Glutamatergic neuron (in vitro differentiated cells): ENCODE measurements at regions not wholly inside any gene's neighbourhood (a gene's known extent, or its start where the extent isn't known, plus 50 kb on each side); places are given as distances from the start of the nearest gene placed in this dataset.

ENCODE experiments used
- DNase-seq: peaks from one replicate; pipeline ENCODE4 v3.0.0; 2022
- H3K27ac Mint-ChIP-seq: one replicate; pipeline ENCODE4 v1.8.0; 2020; ENCODE audit warnings: mild to moderate bottlenecking, mixed read lengths, inconsistent platforms; ENCODE audit not compliant: unreplicated experiment
- H3K27me3 Mint-ChIP-seq: one replicate; pipeline ENCODE4 v1.8.0; 2020; ENCODE audit warnings: mild to moderate bottlenecking, moderate library complexity, mixed read lengths, inconsistent platforms; ENCODE audit not compliant: unreplicated experiment
- H3K36me3 Mint-ChIP-seq: one replicate; pipeline ENCODE4 v1.8.0; 2020; ENCODE audit warnings: mild to moderate bottlenecking, mixed read lengths, inconsistent platforms; ENCODE audit not compliant: unreplicated experiment
- H3K4me1 Mint-ChIP-seq: one replicate; pipeline ENCODE4 v1.8.0; 2020; ENCODE audit warnings: mild to moderate bottlenecking, low read depth, mixed read lengths, inconsistent platforms; ENCODE audit not compliant: unreplicated experiment
- H3K4me3 Mint-ChIP-seq: one replicate; pipeline ENCODE4 v1.8.0; 2020; ENCODE audit warnings: mild to moderate bottlenecking, mixed read lengths, inconsistent platforms; ENCODE audit not compliant: unreplicated experiment
- H3K9me3 Mint-ChIP-seq: one replicate; pipeline ENCODE4 v1.8.0; 2020; ENCODE audit warnings: mild to moderate bottlenecking, moderate library complexity, mixed read lengths, inconsistent platforms; ENCODE audit not compliant: unreplicated experiment
- TF ChIP-seq, protein P1 (sequence below): fragments of 200-600 bp; sonication (generic); IDR thresholded peaks from one replicate; pipeline ENCODE4 v1.5.0; 2021; ENCODE audit not compliant: partially characterized antibody, unreplicated experiment

DNA sequence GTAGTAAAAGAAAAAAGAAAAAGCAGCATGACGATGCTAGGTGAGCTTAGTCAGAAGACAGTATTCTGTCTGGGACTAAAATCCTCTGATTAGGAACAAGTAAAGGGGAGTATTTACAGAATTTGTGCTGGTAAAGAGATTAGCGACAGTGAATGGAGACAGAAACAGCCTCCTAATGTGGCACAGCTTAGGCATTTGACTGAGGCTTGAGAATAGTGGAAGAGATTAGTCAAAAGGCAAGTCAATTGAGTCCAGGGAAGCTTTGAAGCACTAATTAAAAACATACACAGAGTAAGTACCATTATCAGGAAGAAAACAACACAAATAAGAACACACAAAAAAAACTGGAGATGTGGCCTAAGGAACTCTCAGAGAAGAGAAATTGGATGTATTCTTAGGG lies 131.9 kb upstream of the CLEC14A start:
- H3K4me1 Mint-ChIP-seq: peaks cover 7% of the 10 kb centered on the region
- no peak for DNase-seq
- no peak overlapping the region for H3K4me3 Mint-ChIP-seq
- no peaks in the 10 kb centered on the region for H3K27me3 Mint-ChIP-seq
- no peak overlapping the region for H3K27ac Mint-ChIP-seq
- TF ChIP-seq, protein P1, sequence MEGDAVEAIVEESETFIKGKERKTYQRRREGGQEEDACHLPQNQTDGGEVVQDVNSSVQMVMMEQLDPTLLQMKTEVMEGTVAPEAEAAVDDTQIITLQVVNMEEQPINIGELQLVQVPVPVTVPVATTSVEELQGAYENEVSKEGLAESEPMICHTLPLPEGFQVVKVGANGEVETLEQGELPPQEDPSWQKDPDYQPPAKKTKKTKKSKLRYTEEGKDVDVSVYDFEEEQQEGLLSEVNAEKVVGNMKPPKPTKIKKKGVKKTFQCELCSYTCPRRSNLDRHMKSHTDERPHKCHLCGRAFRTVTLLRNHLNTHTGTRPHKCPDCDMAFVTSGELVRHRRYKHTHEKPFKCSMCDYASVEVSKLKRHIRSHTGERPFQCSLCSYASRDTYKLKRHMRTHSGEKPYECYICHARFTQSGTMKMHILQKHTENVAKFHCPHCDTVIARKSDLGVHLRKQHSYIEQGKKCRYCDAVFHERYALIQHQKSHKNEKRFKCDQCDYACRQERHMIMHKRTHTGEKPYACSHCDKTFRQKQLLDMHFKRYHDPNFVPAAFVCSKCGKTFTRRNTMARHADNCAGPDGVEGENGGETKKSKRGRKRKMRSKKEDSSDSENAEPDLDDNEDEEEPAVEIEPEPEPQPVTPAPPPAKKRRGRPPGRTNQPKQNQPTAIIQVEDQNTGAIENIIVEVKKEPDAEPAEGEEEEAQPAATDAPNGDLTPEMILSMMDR: no peak
- H3K9me3 Mint-ChIP-seq: no peaks in the 10 kb centered on the region
- no peaks in the 10 kb centered on the region for H3K36me3 Mint-ChIP-seq

DNA sequence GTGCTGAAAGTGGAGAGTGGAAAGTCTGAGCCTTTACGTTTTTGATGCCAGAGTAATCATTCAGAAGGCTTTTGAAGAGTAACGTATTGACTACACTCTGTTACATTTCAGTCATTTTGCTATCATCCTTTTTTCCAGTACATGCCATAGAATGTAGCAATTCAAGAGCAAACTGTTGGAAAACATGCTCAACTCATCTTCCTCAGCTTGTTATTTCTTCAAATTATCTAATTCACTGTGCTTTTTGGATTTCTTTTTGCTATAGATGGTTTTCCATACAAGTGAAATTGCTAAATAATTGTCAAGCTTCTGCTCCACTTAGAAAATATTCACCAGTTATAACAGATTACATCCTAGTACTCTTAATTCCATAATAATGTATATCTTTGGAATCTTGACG lies 129.9 kb upstream of the CLEC14A start:
- Mint-ChIP-seq H3K27me3 (peaks cover 2% of the 10 kb centered on the region), H3K4me1 (peaks cover 7% of the 10 kb centered on the region)
- TF ChIP-seq, protein P1: no peak

DNA sequence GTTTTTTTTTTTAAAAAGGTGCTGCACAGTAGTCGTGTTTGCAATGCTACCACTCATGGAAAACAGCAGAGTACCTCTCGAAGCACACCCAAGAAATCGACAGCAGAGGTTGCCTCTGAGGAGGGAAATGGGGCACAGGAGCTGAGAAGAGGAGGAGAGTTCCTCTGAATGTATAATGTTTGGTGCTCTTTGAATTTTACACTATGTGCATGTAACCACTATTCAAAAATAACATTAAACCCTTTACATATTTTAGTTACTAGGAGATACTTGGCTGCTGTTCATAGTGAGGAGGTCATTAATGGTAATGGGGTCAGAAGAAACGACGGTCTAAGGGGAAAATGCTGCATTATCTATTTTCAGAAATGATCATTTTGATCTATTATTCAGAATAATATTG lies 129.4 kb upstream of the CLEC14A start:
- DNase-seq: no peak
- Mint-ChIP-seq H3K27me3 (peaks cover 2% of the 10 kb centered on the region), H3K4me1 (peaks cover 7% of the 10 kb centered on the region), H3K4me3 (no peak overlapping the region), H3K9me3 (peaks cover 1% of the 10 kb centered on the region), H3K36me3 (peaks cover 1% of the 10 kb centered on the region), H3K27ac (no peak overlapping the region)
- TF ChIP-seq, protein P1: no peak

More for the DNA sequence above, 129.9 kb upstream of the CLEC14A start:
- H3K4me3 Mint-ChIP-seq: no peak overlapping the region
- peaks cover 1% of the 10 kb centered on the region for H3K9me3 Mint-ChIP-seq
- no peak overlapping the region for H3K27ac Mint-ChIP-seq
- DNase-seq: no peak
- H3K36me3 Mint-ChIP-seq: no peaks in the 10 kb centered on the region

DNA sequence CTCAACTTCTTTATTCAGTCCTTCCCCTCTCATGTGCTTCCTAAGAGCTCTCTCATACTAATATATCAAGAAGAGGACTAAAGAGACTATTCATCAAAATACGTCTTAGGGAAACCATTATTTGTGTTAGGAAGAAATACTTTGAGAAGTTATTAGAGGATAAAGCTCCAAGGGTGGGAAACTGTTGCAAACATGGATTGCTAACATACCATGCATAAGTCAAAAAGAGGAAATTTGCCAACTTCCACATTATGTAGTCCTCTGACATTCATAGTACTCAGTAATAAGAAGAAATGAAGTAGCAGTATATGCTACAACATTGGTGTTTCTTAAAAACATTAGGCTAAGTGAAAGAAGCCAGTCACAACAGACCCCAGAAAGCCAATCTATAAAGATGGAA lies 128.8 kb upstream of the CLEC14A start:
- TF ChIP-seq, protein P1: no peak
- H3K27ac Mint-ChIP-seq: no peak overlapping the region
- no peak overlapping the region for H3K4me3 Mint-ChIP-seq
- peaks cover 7% of the 10 kb centered on the region for H3K36me3 Mint-ChIP-seq
- H3K27me3 Mint-ChIP-seq: peaks cover 2% of the 10 kb centered on the region
- H3K9me3 Mint-ChIP-seq: peaks cover 1% of the 10 kb centered on the region
- DNase-seq: no peak
- H3K4me1 Mint-ChIP-seq: peaks cover 4% of the 10 kb centered on the region

DNA sequence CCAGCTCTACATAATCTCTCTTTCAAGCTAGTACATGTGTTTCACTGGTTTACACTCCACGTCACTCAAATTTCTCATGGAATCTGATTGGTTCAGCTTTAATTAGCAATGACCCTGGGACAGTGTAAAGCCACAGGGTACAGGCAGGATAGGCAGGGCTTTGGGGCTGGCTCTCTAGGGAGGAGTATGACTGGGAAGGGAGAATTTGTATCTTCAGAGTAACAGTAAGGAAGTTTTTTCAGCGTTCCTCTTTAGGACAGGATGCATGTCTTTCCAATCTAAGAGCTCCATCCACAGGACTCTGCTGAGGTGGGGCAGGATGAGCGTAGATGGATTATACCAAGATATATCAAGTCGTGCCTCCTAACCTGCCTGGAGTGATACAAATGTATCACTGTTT lies 112.0 kb upstream of the CLEC14A start:
- Mint-ChIP-seq H3K27me3 (peaks cover 3% of the 10 kb centered on the region), H3K4me3 (no peak overlapping the region), H3K9me3 (no peaks in the 10 kb centered on the region), H3K27ac (no peak overlapping the region), H3K36me3 (no peaks in the 10 kb centered on the region), H3K4me1 (no peaks in the 10 kb centered on the region)
- TF ChIP-seq, protein P1: no peak
- DNase-seq: no peak
